Panc1 (cell line): ENCODE measurements at regions not wholly inside any gene's neighbourhood (a gene's known extent, or its start where the extent isn't known, plus 50 kb on each side); places are given as distances from the start of the nearest gene placed in this dataset.

Experiments
- CTCF ChIP-seq: fragments of 450-650 bp; IDR thresholded peaks from 2 replicates; pipeline ENCODE4 v1.5.1; 2017; ENCODE audit warnings: mild to moderate bottlenecking
- SIN3A ChIP-seq: IDR thresholded peaks from 2 replicates; pipeline ENCODE4 v1.6.1; 2012; ENCODE audit warnings: low read depth, mild to moderate bottlenecking, low read length, moderate library complexity, borderline replicate concordance; ENCODE audit not compliant: insufficient read depth

- TF ChIP-seq CTCF (no peak), SIN3A (no peak)
These were observed 168.1 kb upstream of the SNX7 start for GRCh38 chr1:98493469-98493868.
